GM23338 (cell line): ENCODE measurements at regions not wholly inside any gene's neighbourhood (a gene's known extent, or its start where the extent isn't known, plus 50 kb on each side); places are given as distances from the start of the nearest gene placed in this dataset.

Source experiments
- ATAC-seq: fragments of 200-7000 bp; cut with Tn5 transposase; 3 replicates; pipeline ENCODE4 v1.9.1; 2020
- DNase-seq: peaks from one replicate; pipeline ENCODE4 v3.0.0-alpha.2; 2015; ENCODE audit warnings: low spot score
- H2AFZ ChIP-seq: fragments of 200-600 bp; sonication (generic); 2 replicates; pipeline ENCODE4 v1.8.0; 2016; ENCODE audit warnings: antibody characterized with exemption, mild to moderate bottlenecking, moderate library complexity
- H3F3A ChIP-seq: fragments of 200-600 bp; sonication (generic); replicated peaks from 2 replicates; pipeline ENCODE4 v1.8.0; 2017; ENCODE audit warnings: antibody characterized with exemption, mixed run types, low read depth
- H3K27ac ChIP-seq: fragments of 200-600 bp; sonication (generic); 2 replicates; pipeline ENCODE4 v1.6.1; 2016; ENCODE audit warnings: low read depth
- H3K27me3 ChIP-seq: fragments of 200-600 bp; sonication (generic); 2 replicates; pipeline ENCODE4 v1.8.0; 2016; ENCODE audit warnings: mild to moderate bottlenecking, mixed run types, moderate library complexity; ENCODE audit not compliant: insufficient read depth
- H3K36me3 ChIP-seq: fragments of 200-600 bp; sonication (generic); 2 replicates; pipeline ENCODE4 v1.8.0; 2016; ENCODE audit warnings: mild to moderate bottlenecking; ENCODE audit not compliant: insufficient read depth
- H3K4me1 ChIP-seq: fragments of 200-600 bp; sonication (generic); 2 replicates; pipeline ENCODE4 v1.8.0; 2016; ENCODE audit warnings: mild to moderate bottlenecking, moderate library complexity; ENCODE audit not compliant: insufficient read depth
- H3K4me2 ChIP-seq: fragments of 200-600 bp; sonication (generic); 2 replicates; pipeline ENCODE4 v1.7.1; 2017; ENCODE audit warnings: mixed run types
- H3K4me3 ChIP-seq: fragments of 200-600 bp; sonication (generic); 2 replicates; pipeline ENCODE4 v1.6.1; 2016; ENCODE audit warnings: mixed run types
- H3K79me2 ChIP-seq: fragments of 200-600 bp; sonication (generic); replicated peaks from 2 replicates; pipeline ENCODE4 v1.8.0; 2017; ENCODE audit warnings: mild to moderate bottlenecking; ENCODE audit not compliant: insufficient read depth
- H3K9me2 ChIP-seq: fragments of 200-600 bp; sonication (generic); 2 replicates; pipeline ENCODE4 v1.8.0; 2017; ENCODE audit not compliant: insufficient read depth
- H4K20me1 ChIP-seq: fragments of 200-600 bp; sonication (generic); replicated peaks from 2 replicates; pipeline ENCODE4 v1.8.0; 2017; ENCODE audit warnings: mild to moderate bottlenecking; ENCODE audit not compliant: insufficient read depth
- H3K27ac Mint-ChIP-seq: 2 replicates; pipeline ENCODE4 v1.8.0; 2020; ENCODE audit warnings: inconsistent platforms, mild to moderate bottlenecking, moderate library complexity, mixed read lengths
- H3K27me3 Mint-ChIP-seq: 3 replicates; pipeline ENCODE4 v1.8.0; 2022; ENCODE audit warnings: low read depth, mild to moderate bottlenecking, moderate library complexity, mixed read lengths, inconsistent platforms; ENCODE audit not compliant: insufficient read depth, poor library complexity
- H3K36me3 Mint-ChIP-seq: 3 replicates; pipeline ENCODE4 v1.8.0; 2021; ENCODE audit warnings: low read depth, mild to moderate bottlenecking, inconsistent platforms, moderate library complexity, mixed read lengths
- H3K4me1 Mint-ChIP-seq: 3 replicates; pipeline ENCODE4 v1.8.0; 2020; ENCODE audit warnings: mild to moderate bottlenecking, inconsistent platforms, mixed read lengths
- H3K4me3 Mint-ChIP-seq: 3 replicates; pipeline ENCODE4 v1.8.0; 2021; ENCODE audit warnings: moderate library complexity, mild to moderate bottlenecking, inconsistent platforms, mixed read lengths
- H3K9me3 Mint-ChIP-seq: 3 replicates; pipeline ENCODE4 v1.8.0; 2020; ENCODE audit warnings: moderate library complexity, mild to moderate bottlenecking, inconsistent platforms, mixed read lengths
- CREB1 ChIP-seq: fragments of 250-450 bp; sonication (Bioruptor Pico); IDR thresholded peaks from 2 replicates; pipeline ENCODE4 v1.5.0; 2020; ENCODE audit warnings: low read depth, mild to moderate bottlenecking, moderate library complexity
- CTCF ChIP-seq, 2 experiments: fragments of 200-600 bp in 1 of 2; sonication (generic) in 1 of 2; conservative IDR thresholded peaks; 2 replicates each; pipeline versions ENCODE4 v1.5.1 to v1.6.1; 2016 to 2017; ENCODE audit warnings: antibody characterized with exemption in 2 of 2, low read depth in 2 of 2, mild to moderate bottlenecking in 2 of 2, moderate library complexity in 1 of 2
- EZH2 ChIP-seq: fragments of 200-600 bp; sonication (generic); IDR thresholded peaks from one replicate; pipeline ENCODE4 v1.8.0; 2017; ENCODE audit warnings: antibody characterized with exemption, mild to moderate bottlenecking, low read depth; ENCODE audit not compliant: unreplicated experiment
- EZH2phosphoT487 ChIP-seq: fragments of 200-600 bp; sonication (generic); IDR thresholded peaks from one replicate; pipeline ENCODE4 v1.8.1; 2018; ENCODE audit warnings: antibody characterized with exemption; ENCODE audit not compliant: unreplicated experiment
- JUNB ChIP-seq: IDR thresholded peaks from one replicate; pipeline ENCODE4 v1.6.1; 2016; ENCODE audit warnings: antibody characterized with exemption; ENCODE audit not compliant: unreplicated experiment
- NANOG ChIP-seq: IDR thresholded peaks from 2 replicates; pipeline ENCODE4 v1.6.1; 2016; ENCODE audit warnings: antibody characterized with exemption, borderline replicate concordance
- POLR2AphosphoS5 ChIP-seq: IDR thresholded peaks from 2 replicates; pipeline ENCODE4 v1.6.1; 2016; ENCODE audit warnings: antibody characterized with exemption, low read depth
- STAT1 ChIP-seq: IDR thresholded peaks from one replicate; pipeline ENCODE4 v1.6.1; 2016; ENCODE audit warnings: antibody characterized with exemption; ENCODE audit not compliant: unreplicated experiment
- ZNF114 ChIP-seq: fragments of 250-450 bp; sonication (Bioruptor Pico); IDR thresholded peaks from 2 replicates; pipeline ENCODE4 v1.5.0; 2020; ENCODE audit warnings: mild to moderate bottlenecking, moderate library complexity
- ZNF331 ChIP-seq: fragments of 250-450 bp; sonication (Bioruptor Pico); IDR thresholded peaks from 2 replicates; pipeline ENCODE4 v1.5.0; 2020; ENCODE audit warnings: low read depth, mild to moderate bottlenecking, moderate library complexity
- TF ChIP-seq, protein P1 (sequence below): IDR thresholded peaks from one replicate; pipeline ENCODE4 v1.6.1; 2018; ENCODE audit warnings: antibody characterized with exemption; ENCODE audit not compliant: unreplicated experiment
- TF ChIP-seq, protein P2 (sequence below): fragments of 250-450 bp; sonication (Bioruptor Pico); IDR thresholded peaks from 2 replicates; pipeline ENCODE4 v1.5.0; 2020; ENCODE audit warnings: mild to moderate bottlenecking, moderate library complexity
- TF ChIP-seq, protein P3 (sequence below): IDR thresholded peaks from 2 replicates; pipeline ENCODE4 v1.6.1; 2016; ENCODE audit warnings: antibody characterized with exemption

DNA sequence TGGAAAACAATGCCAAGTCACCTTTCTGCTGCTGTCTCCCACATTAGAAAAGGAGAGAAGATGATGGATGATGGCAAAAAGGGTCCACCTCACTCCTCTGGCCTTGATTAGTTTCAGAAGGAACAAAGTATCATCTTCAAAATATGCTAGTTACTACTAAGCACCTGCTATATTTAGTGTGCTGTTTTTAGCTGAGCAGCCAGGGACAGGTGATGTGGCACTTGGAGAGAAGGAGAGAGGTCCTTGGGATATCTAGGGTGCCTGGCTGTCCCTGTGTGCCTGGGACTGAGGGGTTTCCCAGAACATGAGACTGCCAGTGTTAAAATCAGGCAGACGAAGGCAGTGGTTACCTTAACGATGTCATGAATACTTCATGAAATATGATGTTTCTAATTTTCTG lies 235.5 kb upstream of the NT5C1B start:
- Histone ChIP-seq H3F3A (no peaks in the 10 kb centered on the region), H3K4me2 (no peak overlapping the region), H3K27ac (no peak overlapping the region), H3K4me3 (no peak overlapping the region), H3K9me2 (no peaks in the 10 kb centered on the region), H2AFZ (no peak overlapping the region), H3K79me2 (no peaks in the 10 kb centered on the region), H3K4me1 (no peaks in the 10 kb centered on the region), H3K36me3 (no peaks in the 10 kb centered on the region), H4K20me1 (no peaks in the 10 kb centered on the region), H3K27me3 (no peaks in the 10 kb centered on the region)
- no peak for TF ChIP-seq ZNF331 (CRISPR knock-in tag)
- no peak for TF ChIP-seq JUNB
- no peak for TF ChIP-seq EZH2
- no peak for TF ChIP-seq NANOG
- TF ChIP-seq STAT1, result no peak
- TF ChIP-seq CTCF (conservative IDR thresholded peaks at IDR 0.05; ENCODE audit: low read depth in 2 of 2), result no peak
- TF ChIP-seq, protein P1, sequence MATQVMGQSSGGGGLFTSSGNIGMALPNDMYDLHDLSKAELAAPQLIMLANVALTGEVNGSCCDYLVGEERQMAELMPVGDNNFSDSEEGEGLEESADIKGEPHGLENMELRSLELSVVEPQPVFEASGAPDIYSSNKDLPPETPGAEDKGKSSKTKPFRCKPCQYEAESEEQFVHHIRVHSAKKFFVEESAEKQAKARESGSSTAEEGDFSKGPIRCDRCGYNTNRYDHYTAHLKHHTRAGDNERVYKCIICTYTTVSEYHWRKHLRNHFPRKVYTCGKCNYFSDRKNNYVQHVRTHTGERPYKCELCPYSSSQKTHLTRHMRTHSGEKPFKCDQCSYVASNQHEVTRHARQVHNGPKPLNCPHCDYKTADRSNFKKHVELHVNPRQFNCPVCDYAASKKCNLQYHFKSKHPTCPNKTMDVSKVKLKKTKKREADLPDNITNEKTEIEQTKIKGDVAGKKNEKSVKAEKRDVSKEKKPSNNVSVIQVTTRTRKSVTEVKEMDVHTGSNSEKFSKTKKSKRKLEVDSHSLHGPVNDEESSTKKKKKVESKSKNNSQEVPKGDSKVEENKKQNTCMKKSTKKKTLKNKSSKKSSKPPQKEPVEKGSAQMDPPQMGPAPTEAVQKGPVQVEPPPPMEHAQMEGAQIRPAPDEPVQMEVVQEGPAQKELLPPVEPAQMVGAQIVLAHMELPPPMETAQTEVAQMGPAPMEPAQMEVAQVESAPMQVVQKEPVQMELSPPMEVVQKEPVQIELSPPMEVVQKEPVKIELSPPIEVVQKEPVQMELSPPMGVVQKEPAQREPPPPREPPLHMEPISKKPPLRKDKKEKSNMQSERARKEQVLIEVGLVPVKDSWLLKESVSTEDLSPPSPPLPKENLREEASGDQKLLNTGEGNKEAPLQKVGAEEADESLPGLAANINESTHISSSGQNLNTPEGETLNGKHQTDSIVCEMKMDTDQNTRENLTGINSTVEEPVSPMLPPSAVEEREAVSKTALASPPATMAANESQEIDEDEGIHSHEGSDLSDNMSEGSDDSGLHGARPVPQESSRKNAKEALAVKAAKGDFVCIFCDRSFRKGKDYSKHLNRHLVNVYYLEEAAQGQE, result no peak
- TF ChIP-seq, protein P2, sequence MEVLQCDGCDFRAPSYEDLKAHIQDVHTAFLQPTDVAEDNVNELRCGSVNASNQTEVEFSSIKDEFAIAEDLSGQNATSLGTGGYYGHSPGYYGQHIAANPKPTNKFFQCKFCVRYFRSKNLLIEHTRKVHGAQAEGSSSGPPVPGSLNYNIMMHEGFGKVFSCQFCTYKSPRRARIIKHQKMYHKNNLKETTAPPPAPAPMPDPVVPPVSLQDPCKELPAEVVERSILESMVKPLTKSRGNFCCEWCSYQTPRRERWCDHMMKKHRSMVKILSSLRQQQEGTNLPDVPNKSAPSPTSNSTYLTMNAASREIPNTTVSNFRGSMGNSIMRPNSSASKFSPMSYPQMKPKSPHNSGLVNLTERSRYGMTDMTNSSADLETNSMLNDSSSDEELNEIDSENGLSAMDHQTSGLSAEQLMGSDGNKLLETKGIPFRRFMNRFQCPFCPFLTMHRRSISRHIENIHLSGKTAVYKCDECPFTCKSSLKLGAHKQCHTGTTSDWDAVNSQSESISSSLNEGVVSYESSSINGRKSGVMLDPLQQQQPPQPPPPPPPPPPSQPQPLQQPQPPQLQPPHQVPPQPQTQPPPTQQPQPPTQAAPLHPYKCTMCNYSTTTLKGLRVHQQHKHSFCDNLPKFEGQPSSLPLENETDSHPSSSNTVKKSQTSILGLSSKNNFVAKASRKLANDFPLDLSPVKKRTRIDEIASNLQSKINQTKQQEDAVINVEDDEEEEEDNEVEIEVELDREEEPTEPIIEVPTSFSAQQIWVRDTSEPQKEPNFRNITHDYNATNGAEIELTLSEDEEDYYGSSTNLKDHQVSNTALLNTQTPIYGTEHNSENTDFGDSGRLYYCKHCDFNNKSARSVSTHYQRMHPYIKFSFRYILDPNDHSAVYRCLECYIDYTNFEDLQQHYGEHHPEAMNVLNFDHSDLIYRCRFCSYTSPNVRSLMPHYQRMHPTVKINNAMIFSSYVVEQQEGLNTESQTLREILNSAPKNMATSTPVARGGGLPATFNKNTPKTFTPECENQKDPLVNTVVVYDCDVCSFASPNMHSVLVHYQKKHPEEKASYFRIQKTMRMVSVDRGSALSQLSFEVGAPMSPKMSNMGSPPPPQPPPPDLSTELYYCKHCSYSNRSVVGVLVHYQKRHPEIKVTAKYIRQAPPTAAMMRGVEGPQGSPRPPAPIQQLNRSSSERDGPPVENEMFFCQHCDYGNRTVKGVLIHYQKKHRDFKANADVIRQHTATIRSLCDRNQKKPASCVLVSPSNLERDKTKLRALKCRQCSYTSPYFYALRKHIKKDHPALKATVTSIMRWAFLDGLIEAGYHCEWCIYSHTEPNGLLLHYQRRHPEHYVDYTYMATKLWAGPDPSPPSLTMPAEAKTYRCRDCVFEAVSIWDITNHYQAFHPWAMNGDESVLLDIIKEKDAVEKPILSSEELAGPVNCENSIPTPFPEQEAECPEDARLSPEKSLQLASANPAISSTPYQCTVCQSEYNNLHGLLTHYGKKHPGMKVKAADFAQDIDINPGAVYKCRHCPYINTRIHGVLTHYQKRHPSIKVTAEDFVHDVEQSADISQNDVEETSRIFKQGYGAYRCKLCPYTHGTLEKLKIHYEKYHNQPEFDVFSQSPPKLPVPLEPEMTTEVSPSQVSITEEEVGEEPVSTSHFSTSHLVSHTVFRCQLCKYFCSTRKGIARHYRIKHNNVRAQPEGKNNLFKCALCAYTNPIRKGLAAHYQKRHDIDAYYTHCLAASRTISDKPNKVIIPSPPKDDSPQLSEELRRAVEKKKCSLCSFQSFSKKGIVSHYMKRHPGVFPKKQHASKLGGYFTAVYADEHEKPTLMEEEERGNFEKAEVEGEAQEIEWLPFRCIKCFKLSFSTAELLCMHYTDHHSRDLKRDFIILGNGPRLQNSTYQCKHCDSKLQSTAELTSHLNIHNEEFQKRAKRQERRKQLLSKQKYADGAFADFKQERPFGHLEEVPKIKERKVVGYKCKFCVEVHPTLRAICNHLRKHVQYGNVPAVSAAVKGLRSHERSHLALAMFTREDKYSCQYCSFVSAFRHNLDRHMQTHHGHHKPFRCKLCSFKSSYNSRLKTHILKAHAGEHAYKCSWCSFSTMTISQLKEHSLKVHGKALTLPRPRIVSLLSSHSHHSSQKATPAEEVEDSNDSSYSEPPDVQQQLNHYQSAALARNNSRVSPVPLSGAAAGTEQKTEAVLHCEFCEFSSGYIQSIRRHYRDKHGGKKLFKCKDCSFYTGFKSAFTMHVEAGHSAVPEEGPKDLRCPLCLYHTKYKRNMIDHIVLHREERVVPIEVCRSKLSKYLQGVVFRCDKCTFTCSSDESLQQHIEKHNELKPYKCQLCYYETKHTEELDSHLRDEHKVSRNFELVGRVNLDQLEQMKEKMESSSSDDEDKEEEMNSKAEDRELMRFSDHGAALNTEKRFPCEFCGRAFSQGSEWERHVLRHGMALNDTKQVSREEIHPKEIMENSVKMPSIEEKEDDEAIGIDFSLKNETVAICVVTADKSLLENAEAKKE, result no peak
- TF ChIP-seq POLR2AphosphoS5, result no peak
- TF ChIP-seq ZNF114 (CRISPR knock-in tag), result no peak
- TF ChIP-seq EZH2phosphoT487, result no peak
- TF ChIP-seq CREB1 (CRISPR knock-in tag), result no peak
- TF ChIP-seq, protein P3, sequence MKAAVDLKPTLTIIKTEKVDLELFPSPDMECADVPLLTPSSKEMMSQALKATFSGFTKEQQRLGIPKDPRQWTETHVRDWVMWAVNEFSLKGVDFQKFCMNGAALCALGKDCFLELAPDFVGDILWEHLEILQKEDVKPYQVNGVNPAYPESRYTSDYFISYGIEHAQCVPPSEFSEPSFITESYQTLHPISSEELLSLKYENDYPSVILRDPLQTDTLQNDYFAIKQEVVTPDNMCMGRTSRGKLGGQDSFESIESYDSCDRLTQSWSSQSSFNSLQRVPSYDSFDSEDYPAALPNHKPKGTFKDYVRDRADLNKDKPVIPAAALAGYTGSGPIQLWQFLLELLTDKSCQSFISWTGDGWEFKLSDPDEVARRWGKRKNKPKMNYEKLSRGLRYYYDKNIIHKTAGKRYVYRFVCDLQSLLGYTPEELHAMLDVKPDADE, result no peak
- no peak for ATAC-seq
- H3K4me3 Mint-ChIP-seq, result no peak overlapping the region
- DNase-seq, result no peak
- no peaks in the 10 kb centered on the region for H3K36me3 Mint-ChIP-seq
- H3K27ac Mint-ChIP-seq, result no peak overlapping the region
- no peaks in the 10 kb centered on the region for H3K9me3 Mint-ChIP-seq
- peaks cover 3% of the 10 kb centered on the region for H3K27me3 Mint-ChIP-seq
- H3K4me1 Mint-ChIP-seq, result no peaks in the 10 kb centered on the region
